Karpas-422 (cell line): ENCODE measurements at regions not wholly inside any gene's neighbourhood (a gene's known extent, or its start where the extent isn't known, plus 50 kb on each side); places are given as distances from the start of the nearest gene placed in this dataset.

Experiments
- DNase-seq: peaks from one replicate; pipeline ENCODE4 v3.0.0-alpha.2; 2015
- H2AFZ ChIP-seq: fragments of 200-600 bp; sonication (generic); 2 replicates; pipeline ENCODE4 v1.6.1; 2014; ENCODE audit warnings: antibody characterized with exemption, low read length, mixed read lengths
- H3K27ac ChIP-seq: fragments of 200-600 bp; sonication (generic); 2 replicates; pipeline ENCODE4 v1.5.1; 2014; ENCODE audit warnings: mild to moderate bottlenecking, low read length, moderate library complexity
- H3K27me3 ChIP-seq: fragments of 200-600 bp; sonication (generic); 2 replicates; pipeline ENCODE4 v1.6.1; 2014; ENCODE audit warnings: low read length, mixed read lengths
- H3K36me3 ChIP-seq: fragments of 200-600 bp; sonication (generic); 2 replicates; pipeline ENCODE4 v1.6.1; 2014; ENCODE audit warnings: low read length, mixed read lengths; ENCODE audit not compliant: insufficient read depth
- H3K4me1 ChIP-seq: fragments of 200-600 bp; sonication (generic); 2 replicates; pipeline ENCODE4 v1.6.1; 2014; ENCODE audit warnings: mild to moderate bottlenecking, low read length, mixed read lengths
- H3K4me2 ChIP-seq: fragments of 200-600 bp; sonication (generic); 2 replicates; pipeline ENCODE4 v1.6.1; 2014; ENCODE audit warnings: low read length, low read depth, mild to moderate bottlenecking; ENCODE audit not compliant: poor library complexity, severe bottlenecking
- H3K4me3 ChIP-seq: fragments of 200-600 bp; sonication (generic); 2 replicates; pipeline ENCODE4 v1.5.1; 2014; ENCODE audit warnings: mild to moderate bottlenecking, antibody characterized with exemption, low read length, mixed read lengths
- H3K79me2 ChIP-seq: fragments of 200-600 bp; sonication (generic); 2 replicates; pipeline ENCODE4 v1.6.1; 2014; ENCODE audit warnings: mild to moderate bottlenecking, low read length, mixed read lengths
- H3K9ac ChIP-seq: fragments of 200-600 bp; sonication (generic); 2 replicates; pipeline ENCODE4 v1.6.0; 2014; ENCODE audit warnings: low read length
- H3K9me2 ChIP-seq: fragments of 200-600 bp; sonication (generic), shearing (Covaris generic); replicated peaks from 2 replicates; pipeline ENCODE4 v1.6.0; 2014; ENCODE audit warnings: mild to moderate bottlenecking, low read length, moderate library complexity; ENCODE audit not compliant: insufficient read depth
- H3K9me3 ChIP-seq: fragments of 300-700, 200-600 bp; sonication (generic); 2 replicates; pipeline ENCODE4 v1.6.1; 2014; ENCODE audit warnings: low read length, mixed read lengths
- H4K20me1 ChIP-seq: fragments of 200-600 bp; sonication (generic); 2 replicates; pipeline ENCODE4 v1.6.1; 2014; ENCODE audit warnings: mild to moderate bottlenecking, antibody characterized with exemption, low read length, low read depth; ENCODE audit not compliant: insufficient read depth

DNA sequence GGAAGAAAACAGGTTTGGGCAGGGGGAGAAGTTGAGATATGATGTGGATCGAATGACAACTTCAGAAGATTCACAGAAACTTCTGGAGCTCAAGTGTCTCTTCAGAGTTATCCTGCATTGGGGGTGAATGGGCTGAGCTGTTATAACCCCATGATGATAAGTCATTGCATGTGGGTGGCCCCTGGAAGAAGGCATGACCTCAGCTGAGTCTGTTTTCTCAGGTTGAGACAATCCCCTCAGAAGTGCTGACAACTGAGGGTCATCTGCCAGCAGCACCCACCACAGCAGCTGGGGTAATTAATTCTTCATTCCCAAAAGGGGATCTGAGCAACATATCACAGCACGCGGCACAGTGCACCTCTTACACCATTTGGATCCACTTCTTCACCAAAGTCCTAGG, 138.6 kb upstream of the CAMK1G start:
- H3K4me3 ChIP-seq = no peak overlapping the region
- H4K20me1 ChIP-seq = no peaks in the 10 kb centered on the region
- no peak overlapping the region for H3K27ac ChIP-seq
- no peak overlapping the region for H3K4me2 ChIP-seq
- no peaks in the 10 kb centered on the region for H3K27me3 ChIP-seq
- H2AFZ ChIP-seq = no peak overlapping the region
- no peaks in the 10 kb centered on the region for H3K4me1 ChIP-seq
- H3K9me3 ChIP-seq = no peaks in the 10 kb centered on the region
- H3K79me2 ChIP-seq = no peaks in the 10 kb centered on the region
- H3K36me3 ChIP-seq = no peaks in the 10 kb centered on the region
- no peak for DNase-seq
- H3K9me2 ChIP-seq = no peaks in the 10 kb centered on the region
- no peak overlapping the region for H3K9ac ChIP-seq

DNA sequence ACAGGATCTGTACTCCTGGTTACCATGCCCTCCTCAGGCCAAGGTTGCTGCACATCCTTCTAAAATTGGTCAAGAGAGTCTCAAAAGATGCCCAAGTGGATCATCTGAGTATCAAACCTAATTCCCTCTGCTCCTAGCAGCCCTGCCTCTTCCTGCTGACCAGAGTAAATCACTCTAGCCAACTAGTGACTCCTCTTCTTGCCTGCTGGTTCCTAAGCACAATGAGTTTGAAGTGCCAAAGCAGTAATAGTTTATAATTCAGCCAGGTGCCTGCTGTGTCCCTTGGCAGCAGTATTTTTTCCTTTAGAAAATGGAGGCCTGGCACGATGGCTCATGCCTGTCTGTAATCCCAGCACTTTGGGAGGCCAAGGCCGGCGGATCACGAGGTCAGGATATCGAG, 137.9 kb upstream of the CAMK1G start:
- Histone ChIP-seq H3K9me3 (no peaks in the 10 kb centered on the region), H3K36me3 (no peaks in the 10 kb centered on the region), H3K4me3 (no peak overlapping the region), H2AFZ (no peak overlapping the region), H4K20me1 (no peaks in the 10 kb centered on the region), H3K79me2 (no peaks in the 10 kb centered on the region), H3K9ac (no peak overlapping the region), H3K9me2 (no peaks in the 10 kb centered on the region), H3K4me1 (no peaks in the 10 kb centered on the region), H3K4me2 (no peak overlapping the region), H3K27ac (no peak overlapping the region), H3K27me3 (no peaks in the 10 kb centered on the region)
- DNase-seq = no peak

DNA sequence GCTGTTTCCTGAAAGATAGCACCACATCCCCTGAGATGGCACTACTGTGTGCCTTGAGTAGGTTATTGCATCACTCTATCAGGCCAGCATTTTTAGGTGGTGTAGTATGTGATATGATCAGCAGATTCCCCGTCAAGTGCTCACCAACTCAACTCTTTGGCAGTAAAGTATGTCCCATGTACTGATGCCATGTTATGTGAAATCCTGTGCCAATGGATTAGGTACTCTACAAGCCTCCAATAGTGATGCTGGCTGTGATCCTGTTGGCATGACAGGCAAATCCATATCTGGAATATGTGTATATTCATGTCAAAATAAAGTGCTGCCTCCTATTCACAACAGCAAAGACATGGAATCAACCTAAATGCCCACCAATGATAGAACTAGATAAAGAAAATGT, 137.2 kb upstream of the CAMK1G start:
- no peaks in the 10 kb centered on the region for H3K27me3 ChIP-seq
- H4K20me1 ChIP-seq = no peaks in the 10 kb centered on the region
- DNase-seq = no peak
- H3K27ac ChIP-seq = no peak overlapping the region
- no peak overlapping the region for H3K9ac ChIP-seq
- no peaks in the 10 kb centered on the region for H3K4me1 ChIP-seq
- no peak overlapping the region for H2AFZ ChIP-seq
- H3K4me2 ChIP-seq = no peak overlapping the region
- no peaks in the 10 kb centered on the region for H3K9me3 ChIP-seq
- no peak overlapping the region for H3K4me3 ChIP-seq
- no peaks in the 10 kb centered on the region for H3K79me2 ChIP-seq
- no peaks in the 10 kb centered on the region for H3K9me2 ChIP-seq
- H3K36me3 ChIP-seq = no peaks in the 10 kb centered on the region

DNA sequence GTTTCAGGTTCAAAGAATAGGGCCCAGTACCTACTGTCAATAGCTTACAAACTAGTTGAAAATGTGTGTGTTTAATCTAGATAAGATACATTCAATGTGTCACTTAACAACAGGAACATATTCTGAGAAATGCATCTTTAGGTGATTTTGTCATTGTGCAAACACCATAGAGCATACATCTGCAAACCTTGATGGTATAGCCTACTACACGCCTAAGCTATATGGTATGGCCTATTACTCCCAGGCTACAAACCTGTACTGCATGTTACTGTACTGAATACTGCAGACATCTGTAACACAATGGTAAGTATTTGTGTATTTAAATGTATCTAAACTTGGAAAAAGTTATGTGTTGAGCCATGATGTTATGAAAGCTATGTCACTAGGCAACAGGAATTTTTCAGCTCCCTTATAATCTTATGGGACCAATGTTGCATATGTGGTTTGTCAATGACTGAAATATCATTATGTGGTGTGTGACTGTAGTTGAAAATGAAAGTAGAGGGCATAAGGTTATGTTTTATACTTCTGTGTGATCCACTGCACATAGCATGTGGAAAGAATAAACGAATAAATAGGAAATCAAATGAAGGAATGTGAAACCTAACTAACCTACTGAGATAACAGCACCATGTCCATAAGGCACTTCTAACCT, 129.0 kb upstream of the CAMK1G start:
- H3K27me3 ChIP-seq = no peaks in the 10 kb centered on the region
- H3K9me3 ChIP-seq = no peaks in the 10 kb centered on the region
- no peaks in the 10 kb centered on the region for H3K9me2 ChIP-seq
- H4K20me1 ChIP-seq = no peaks in the 10 kb centered on the region
- no peaks in the 10 kb centered on the region for H3K79me2 ChIP-seq
- H3K4me3 ChIP-seq = no peak overlapping the region
- H3K27ac ChIP-seq = no peak overlapping the region
- H3K9ac ChIP-seq = no peak overlapping the region
- DNase-seq = no peak
- H3K36me3 ChIP-seq = no peaks in the 10 kb centered on the region
- H3K4me1 ChIP-seq = no peaks in the 10 kb centered on the region
- no peak overlapping the region for H3K4me2 ChIP-seq
- H2AFZ ChIP-seq = no peak overlapping the region

DNA sequence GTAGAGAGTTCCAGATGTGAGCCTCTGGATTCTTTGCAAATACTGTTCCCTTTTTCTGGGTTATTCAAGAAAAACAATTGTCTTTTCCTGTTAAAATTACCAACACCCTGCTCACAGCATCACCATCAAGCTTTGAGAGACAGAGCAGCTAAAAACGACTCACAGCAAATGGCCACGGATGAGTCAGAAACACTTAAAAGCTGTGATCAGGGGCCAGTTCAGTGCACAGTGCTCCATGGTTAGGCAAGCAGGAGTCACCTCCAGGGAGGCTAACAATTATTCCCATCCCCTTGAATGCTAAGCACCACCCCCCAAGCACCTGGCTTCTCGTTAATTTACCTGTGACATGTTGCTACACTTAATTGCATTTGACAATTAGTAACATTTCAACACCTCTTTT, 128.4 kb upstream of the CAMK1G start:
- H4K20me1 ChIP-seq = no peaks in the 10 kb centered on the region
- no peak overlapping the region for H3K4me3 ChIP-seq
- no peaks in the 10 kb centered on the region for H3K9me2 ChIP-seq
- no peaks in the 10 kb centered on the region for H3K4me1 ChIP-seq
- H3K9ac ChIP-seq = no peak overlapping the region
- H3K27ac ChIP-seq = no peak overlapping the region
- H3K79me2 ChIP-seq = no peaks in the 10 kb centered on the region
- no peaks in the 10 kb centered on the region for H3K27me3 ChIP-seq
- no peak overlapping the region for H3K4me2 ChIP-seq
- H3K9me3 ChIP-seq = no peaks in the 10 kb centered on the region
- DNase-seq = no peak
- H2AFZ ChIP-seq = no peak overlapping the region
- H3K36me3 ChIP-seq = no peaks in the 10 kb centered on the region

DNA sequence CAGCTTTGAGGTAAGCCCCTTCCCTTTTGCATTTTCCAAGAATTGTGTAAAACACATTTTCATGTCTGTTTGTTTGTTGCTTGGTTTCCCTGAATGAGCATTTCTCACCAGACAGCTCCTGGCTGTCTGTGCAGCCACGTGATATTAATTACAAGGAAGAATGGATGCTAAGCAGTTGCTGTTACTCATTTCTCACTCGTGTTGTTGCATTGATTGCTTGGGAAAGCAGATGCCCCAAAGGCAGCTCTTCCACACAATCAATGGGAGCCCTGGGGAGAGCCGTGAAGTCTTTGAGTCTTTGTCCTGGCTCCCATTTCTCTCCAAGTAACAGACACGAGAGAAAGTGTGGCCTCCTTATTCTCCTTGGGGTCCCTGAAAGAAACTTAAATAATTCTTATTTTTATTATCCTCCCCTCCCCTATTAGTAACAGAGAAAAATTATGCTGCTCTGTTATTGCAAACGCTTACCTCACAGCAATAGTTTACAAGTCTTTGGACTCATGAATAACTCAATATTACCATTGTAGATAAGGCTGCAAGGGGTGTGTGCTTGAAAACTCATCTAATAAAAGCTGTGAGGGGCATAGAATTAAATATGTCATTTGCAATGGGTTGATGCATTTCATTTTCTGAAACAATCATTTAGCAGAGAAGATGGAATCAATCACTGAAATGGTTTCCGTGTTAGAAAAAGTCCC, 127.7 kb upstream of the CAMK1G start:
- no peak overlapping the region for H3K4me3 ChIP-seq
- no peaks in the 10 kb centered on the region for H3K9me2 ChIP-seq
- no peaks in the 10 kb centered on the region for H3K9me3 ChIP-seq
- H2AFZ ChIP-seq = no peak overlapping the region
- DNase-seq = no peak
- H3K27ac ChIP-seq = no peak overlapping the region
- no peaks in the 10 kb centered on the region for H4K20me1 ChIP-seq
- no peaks in the 10 kb centered on the region for H3K36me3 ChIP-seq
- H3K79me2 ChIP-seq = no peaks in the 10 kb centered on the region
- no peak overlapping the region for H3K4me2 ChIP-seq
- no peaks in the 10 kb centered on the region for H3K4me1 ChIP-seq
- no peak overlapping the region for H3K9ac ChIP-seq
- no peaks in the 10 kb centered on the region for H3K27me3 ChIP-seq

DNA sequence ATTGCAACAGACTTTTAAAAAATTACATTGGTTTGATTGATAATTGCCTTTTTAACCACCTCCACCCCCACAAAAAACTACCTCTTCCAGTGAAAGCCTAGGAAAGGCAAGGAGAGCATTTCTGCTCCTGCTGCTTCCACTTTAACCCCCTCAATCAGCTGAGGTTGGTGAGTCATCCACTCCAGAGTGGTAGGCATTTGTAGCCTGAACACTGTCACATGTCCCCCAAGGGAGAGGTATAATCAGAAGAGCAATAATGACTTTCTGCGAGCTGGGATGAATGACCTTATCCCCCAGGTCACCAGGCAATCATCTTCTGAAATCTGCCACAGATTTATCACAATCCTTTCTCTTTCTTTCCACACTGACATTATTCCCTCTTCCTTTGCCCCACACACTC, 126.6 kb upstream of the CAMK1G start:
- no peaks in the 10 kb centered on the region for H3K36me3 ChIP-seq
- no peaks in the 10 kb centered on the region for H3K9me3 ChIP-seq
- H3K79me2 ChIP-seq = no peaks in the 10 kb centered on the region
- H3K4me2 ChIP-seq = no peak overlapping the region
- no peaks in the 10 kb centered on the region for H3K9me2 ChIP-seq
- H3K27me3 ChIP-seq = no peaks in the 10 kb centered on the region
- no peak overlapping the region for H3K27ac ChIP-seq
- H2AFZ ChIP-seq = no peak overlapping the region
- H3K9ac ChIP-seq = no peak overlapping the region
- no peaks in the 10 kb centered on the region for H4K20me1 ChIP-seq
- DNase-seq = no peak
- H3K4me3 ChIP-seq = no peak overlapping the region
- H3K4me1 ChIP-seq = no peaks in the 10 kb centered on the region

DNA sequence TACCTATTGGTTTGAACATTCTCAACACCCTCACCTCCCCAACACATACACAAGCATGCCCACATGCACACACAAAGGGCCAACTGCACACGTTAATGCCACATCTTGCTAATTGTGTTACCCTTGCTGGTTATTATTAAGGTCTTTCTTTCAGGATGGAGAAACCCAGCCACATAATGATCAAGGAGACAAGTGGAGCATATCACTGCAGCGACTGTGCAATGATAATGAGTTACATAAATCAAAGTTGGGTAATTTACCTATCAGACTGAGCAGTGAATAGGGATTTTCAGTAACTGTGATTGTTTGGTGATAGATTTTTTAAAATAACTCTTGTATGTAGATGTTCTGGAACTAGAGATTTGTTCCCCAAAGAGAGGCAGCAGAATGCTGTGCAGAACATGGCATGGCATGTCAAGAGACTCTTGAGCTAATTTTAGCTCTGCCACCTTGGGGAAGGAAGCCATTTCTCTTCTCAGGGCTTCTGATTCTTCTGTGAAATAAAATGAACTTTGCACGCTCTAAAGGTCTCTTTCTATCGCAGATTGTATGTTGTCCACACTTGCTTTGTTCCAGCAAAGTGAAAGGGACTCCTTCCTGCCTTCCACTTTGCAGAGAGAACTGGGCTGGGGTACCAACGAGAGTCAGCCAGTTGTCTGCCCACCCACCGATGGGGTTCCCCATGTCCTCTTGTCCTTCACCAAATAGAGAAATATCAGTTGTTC, 126.0 kb upstream of the CAMK1G start:
- no peak for DNase-seq
- Histone ChIP-seq H3K9me2 (no peaks in the 10 kb centered on the region), H3K27me3 (no peaks in the 10 kb centered on the region), H3K4me1 (no peaks in the 10 kb centered on the region), H3K4me2 (no peak overlapping the region), H2AFZ (no peak overlapping the region), H3K79me2 (no peaks in the 10 kb centered on the region), H3K9me3 (no peaks in the 10 kb centered on the region), H3K4me3 (no peak overlapping the region), H3K36me3 (no peaks in the 10 kb centered on the region), H3K27ac (no peak overlapping the region), H3K9ac (no peak overlapping the region), H4K20me1 (no peaks in the 10 kb centered on the region)
